Neuronal stem cell (in vitro differentiated cells): ENCODE measurements at regions not wholly inside any gene's neighbourhood (a gene's known extent, or its start where the extent isn't known, plus 50 kb on each side); places are given as distances from the start of the nearest gene placed in this dataset.

ENCODE experiments used
- DNase-seq: peaks from one replicate; pipeline ENCODE4 v3.0.0-alpha.2; 2013; ENCODE audit warnings: low spot score
- H2AFZ ChIP-seq: one replicate; pipeline ENCODE4 v1.6.1; 2013; ENCODE audit warnings: mild to moderate bottlenecking, low read length, inconsistent platforms
- H2AK5ac ChIP-seq: 2 replicates; pipeline ENCODE4 v1.6.1; 2013; ENCODE audit warnings: low read depth, mild to moderate bottlenecking, inconsistent platforms, low read length, moderate library complexity, mixed read lengths
- H2BK120ac ChIP-seq: 2 replicates; pipeline ENCODE4 v1.6.1; 2013; ENCODE audit warnings: low read depth, mild to moderate bottlenecking, inconsistent platforms, low read length, moderate library complexity, mixed read lengths
- H2BK12ac ChIP-seq: one replicate; pipeline ENCODE4 v1.6.1; 2013; ENCODE audit warnings: low read length, inconsistent platforms
- H2BK15ac ChIP-seq: 2 replicates; pipeline ENCODE4 v1.6.1; 2013; ENCODE audit warnings: mild to moderate bottlenecking, low read length, inconsistent platforms, mixed read lengths
- H2BK5ac ChIP-seq: one replicate; pipeline ENCODE4 v1.6.1; 2013; ENCODE audit warnings: inconsistent platforms, mild to moderate bottlenecking, low read length, moderate library complexity
- H3K14ac ChIP-seq: one replicate; pipeline ENCODE4 v1.6.1; 2013; ENCODE audit warnings: low read length, inconsistent platforms
- H3K18ac ChIP-seq: 2 replicates; pipeline ENCODE4 v1.6.1; 2013; ENCODE audit warnings: low read length, inconsistent platforms
- H3K23ac ChIP-seq: 2 replicates; pipeline ENCODE4 v1.6.1; 2013; ENCODE audit warnings: low read depth, mild to moderate bottlenecking, mixed read lengths, low read length, inconsistent platforms; ENCODE audit not compliant: poor library complexity
- H3K27ac ChIP-seq: replicated peaks from 3 replicates; pipeline ENCODE4 v1.5.1; 2013; ENCODE audit warnings: low read length, inconsistent platforms
- H3K27me3 ChIP-seq, 3 experiments: 2 replicates each; pipeline ENCODE4 v1.6.1; 2013; ENCODE audit warnings: low read length in 3 of 3, mild to moderate bottlenecking in 2 of 3, inconsistent platforms in 1 of 3, low read depth in 1 of 3, mixed read lengths in 1 of 3, moderate library complexity in 1 of 3; ENCODE audit not compliant: control insufficient read depth in 3 of 3, insufficient read depth in 3 of 3
- H3K36me3 ChIP-seq, 2 donors: replicated peaks in 1 of 2; 2 replicates each; pipeline ENCODE4 v1.6.1; 2013; ENCODE audit warnings: low read length in 2 of 2; ENCODE audit not compliant: control insufficient read depth in 2 of 2, insufficient read depth in 2 of 2
- H3K4ac ChIP-seq: 2 replicates; pipeline ENCODE4 v1.6.1; 2013; ENCODE audit warnings: inconsistent platforms, mild to moderate bottlenecking, low read length, moderate library complexity
- H3K4me1 ChIP-seq, 2 donors: 1 replicate in 1 of 2; 2 replicates in 1 of 2; pipeline ENCODE4 v1.6.1; 2013; ENCODE audit warnings: low read length in 2 of 2, low read depth in 1 of 2; ENCODE audit not compliant: control insufficient read depth in 2 of 2, insufficient read depth in 1 of 2
- H3K4me2 ChIP-seq: one replicate; pipeline ENCODE4 v1.6.1; 2013; ENCODE audit warnings: mild to moderate bottlenecking, low read length, inconsistent platforms; ENCODE audit not compliant: insufficient read depth, poor library complexity, severe bottlenecking
- H3K4me3 ChIP-seq, 2 donors: 2 replicates each; pipeline ENCODE4 v1.5.1; 2013; ENCODE audit warnings: low read length in 2 of 2, mild to moderate bottlenecking in 2 of 2, inconsistent platforms in 1 of 2, moderate library complexity in 1 of 2
- H3K79me1 ChIP-seq: one replicate; pipeline ENCODE4 v1.6.1; 2013; ENCODE audit warnings: low read depth, mild to moderate bottlenecking, inconsistent platforms, low read length, moderate library complexity
- H3K9ac ChIP-seq: one replicate; pipeline ENCODE4 v1.6.1; 2013; ENCODE audit warnings: mild to moderate bottlenecking, low read depth, low read length, inconsistent platforms; ENCODE audit not compliant: poor library complexity
- H3K9me3 ChIP-seq, 2 donors: replicated peaks in 1 of 2; 2 replicates each; pipeline versions ENCODE3 to v1.6.1; 2013; ENCODE audit warnings: low read length in 2 of 2, mild to moderate bottlenecking in 2 of 2, inconsistent platforms in 1 of 2, low read depth in 1 of 2, mixed read lengths in 1 of 2, moderate library complexity in 1 of 2; ENCODE audit not compliant: control insufficient read depth in 2 of 2, insufficient read depth in 1 of 2
- H4K8ac ChIP-seq: one replicate; pipeline ENCODE4 v1.6.1; 2013; ENCODE audit warnings: low read depth, mild to moderate bottlenecking, inconsistent platforms, low read length, moderate library complexity
- H4K91ac ChIP-seq: one replicate; pipeline ENCODE4 v1.6.1; 2013; ENCODE audit warnings: low read length, low read depth, mild to moderate bottlenecking, inconsistent platforms; ENCODE audit not compliant: poor library complexity
- WGBS, 2 donors: extraction: QIAGEN DNeasy Blood & Tissue Kit; methylation state at CpG; one replicate each; pipeline ENCODE4 v1.1.7; 2013; ENCODE audit warnings: missing lambda C conversion rate in 2 of 2, mixed read lengths in 1 of 2; ENCODE audit not compliant: insufficient read length in 2 of 2, insufficient replicate concordance in 1 of 2; ENCODE audit errors: extremely low coverage in 2 of 2; 5-methylcytosine and 5-hydroxymethylcytosine counted together

DNA sequence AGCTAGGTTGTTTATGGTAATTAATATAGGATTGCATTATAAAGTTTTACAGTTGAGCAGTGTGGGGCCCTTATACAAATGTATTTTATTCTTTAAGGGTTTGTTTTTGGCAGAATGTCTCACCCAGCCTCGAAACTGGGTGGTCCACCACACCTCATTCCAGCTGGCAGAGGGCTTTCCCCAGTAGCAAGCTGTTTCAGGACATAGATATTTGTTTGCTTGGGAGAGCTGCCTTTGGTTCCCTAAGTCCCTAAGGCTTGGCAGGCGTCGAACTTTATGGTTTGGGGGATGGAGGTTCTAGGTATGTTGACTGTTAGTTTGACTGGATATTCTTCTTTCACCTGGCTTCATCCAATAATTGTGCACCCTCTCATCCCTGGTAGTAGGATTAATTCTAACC, 205.9 kb downstream of the KCNS3 start:
- no peak overlapping the region for H4K91ac ChIP-seq
- no peak overlapping the region for H2AK5ac ChIP-seq
- no peak overlapping the region for H2BK120ac ChIP-seq
- H3K79me1 ChIP-seq, result no peaks in the 10 kb centered on the region
- no peak overlapping the region for H3K9ac ChIP-seq
- DNase-seq, result no peak
- H3K9me3 ChIP-seq, result no peaks in the 10 kb centered on the region
- H3K23ac ChIP-seq, result no peak overlapping the region
- no peak overlapping the region for H2BK15ac ChIP-seq
- WGBS, 2 donors, result no CpG with 5 or more reads among the region's 3 CpGs
- H3K4me1 ChIP-seq, result no peaks in the 10 kb centered on the region
- no peak overlapping the region for H3K4me3 ChIP-seq
- no peak overlapping the region for H2BK5ac ChIP-seq
- no peaks in the 10 kb centered on the region for H3K36me3 ChIP-seq
- H3K4ac ChIP-seq, result no peak overlapping the region
- H4K8ac ChIP-seq, result no peak overlapping the region
- H3K14ac ChIP-seq, result no peak overlapping the region
- H3K18ac ChIP-seq, result no peak overlapping the region
- no peak overlapping the region for H3K4me2 ChIP-seq
- no peaks in the 10 kb centered on the region for H3K27me3 ChIP-seq
- no peak overlapping the region for H2AFZ ChIP-seq
- H2BK12ac ChIP-seq, result no peak overlapping the region
- no peak overlapping the region for H3K27ac ChIP-seq

GRCh38 chr2:18083806-18084205, 205.3 kb downstream of the KCNS3 start:
- no peak overlapping the region for H2BK5ac ChIP-seq
- H3K4me3 ChIP-seq, result no peak overlapping the region
- DNase-seq, result no peak
- H3K9me3 ChIP-seq, result no peaks in the 10 kb centered on the region
- H3K9ac ChIP-seq, result no peak overlapping the region
- no peak overlapping the region for H4K8ac ChIP-seq
- no peak overlapping the region for H2BK15ac ChIP-seq
- no peak overlapping the region for H3K23ac ChIP-seq
- no peak overlapping the region for H2AFZ ChIP-seq
- H3K18ac ChIP-seq, result no peak overlapping the region
- H3K79me1 ChIP-seq, result no peaks in the 10 kb centered on the region
- no peak overlapping the region for H3K4ac ChIP-seq
- no peaks in the 10 kb centered on the region for H3K4me1 ChIP-seq
- no peak overlapping the region for H3K4me2 ChIP-seq
- no peak overlapping the region for H2BK120ac ChIP-seq
- WGBS, 2 donors, result no CpG with 5 or more reads among the region's 3 CpGs
- H2BK12ac ChIP-seq, result no peak overlapping the region
- H3K27me3 ChIP-seq, result no peaks in the 10 kb centered on the region
- no peak overlapping the region for H3K14ac ChIP-seq
- no peak overlapping the region for H4K91ac ChIP-seq
- no peak overlapping the region for H3K27ac ChIP-seq
- no peak overlapping the region for H2AK5ac ChIP-seq
- H3K36me3 ChIP-seq, result no peaks in the 10 kb centered on the region

DNA sequence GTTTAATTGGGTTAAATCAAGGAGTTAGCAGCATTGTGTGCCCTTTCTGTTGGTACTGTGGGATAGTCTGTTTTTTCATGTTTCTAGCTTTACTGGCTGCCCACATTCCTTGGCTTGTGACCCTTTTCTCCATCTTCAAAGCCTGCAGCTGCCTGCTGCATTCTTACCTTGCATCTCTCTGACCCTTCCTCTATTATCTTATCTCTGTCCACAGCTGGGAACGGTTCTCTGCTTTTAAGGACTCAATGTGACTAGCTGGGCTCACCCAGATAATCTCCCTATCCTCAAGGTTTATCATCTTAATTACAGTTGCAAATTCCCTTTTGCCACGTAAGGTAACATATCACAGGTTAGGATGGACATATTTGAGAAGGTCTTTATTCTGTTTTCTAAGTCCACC, 199.7 kb downstream of the KCNS3 start:
- Histone ChIP-seq H2BK120ac (no peak overlapping the region), H3K4me1 (peaks cover 0 to 2% of the 10 kb centered on the region in 2 donors), H4K91ac (no peak overlapping the region), H3K18ac (no peak overlapping the region), H3K27me3 (no peaks in the 10 kb centered on the region), H2BK15ac (no peak overlapping the region), H2AFZ (no peak overlapping the region), H2AK5ac (no peak overlapping the region), H2BK12ac (no peak overlapping the region), H3K9ac (no peak overlapping the region), H3K79me1 (no peaks in the 10 kb centered on the region), H3K36me3 (no peaks in the 10 kb centered on the region), H3K4me2 (no peak overlapping the region), H2BK5ac (no peak overlapping the region), H3K9me3 (no peaks in the 10 kb centered on the region), H3K14ac (no peak overlapping the region), H3K4ac (no peak overlapping the region), H3K23ac (no peak overlapping the region), H3K4me3 (no peak overlapping the region), H3K27ac (no peak overlapping the region), H4K8ac (no peak overlapping the region)
- WGBS, 2 donors, result no CpG with 5 or more reads among the region's 2 CpGs
- DNase-seq, result no peak

GRCh38 chr2:18077704-18078103, 199.2 kb downstream of the KCNS3 start:
- no peak overlapping the region for H2BK15ac ChIP-seq
- no peak overlapping the region for H2BK5ac ChIP-seq
- H2AK5ac ChIP-seq, result no peak overlapping the region
- no peak overlapping the region for H3K4ac ChIP-seq
- H4K8ac ChIP-seq, result no peak overlapping the region
- H3K27me3 ChIP-seq, result no peaks in the 10 kb centered on the region
- H3K9ac ChIP-seq, result no peak overlapping the region
- no peaks in the 10 kb centered on the region for H3K9me3 ChIP-seq
- no peaks in the 10 kb centered on the region for H3K79me1 ChIP-seq
- no peak for DNase-seq
- H3K4me1 ChIP-seq, result peaks cover 0 to 3% of the 10 kb centered on the region in 2 donors
- no peak overlapping the region for H4K91ac ChIP-seq
- H3K36me3 ChIP-seq, result no peaks in the 10 kb centered on the region
- H2BK120ac ChIP-seq, result no peak overlapping the region
- WGBS, 2 donors, result no CpG with 5 or more reads among the region's 1 CpG
- H2BK12ac ChIP-seq, result no peak overlapping the region
- H3K14ac ChIP-seq, result no peak overlapping the region
- no peak overlapping the region for H3K27ac ChIP-seq
- H3K4me2 ChIP-seq, result no peak overlapping the region
- no peak overlapping the region for H3K4me3 ChIP-seq
- H2AFZ ChIP-seq, result no peak overlapping the region
- H3K18ac ChIP-seq, result no peak overlapping the region
- H3K23ac ChIP-seq, result no peak overlapping the region
